Middle frontal gyrus (tissue), 1 donor: ENCODE measurements at regions not wholly inside any gene's neighbourhood (a gene's known extent, or its start where the extent isn't known, plus 50 kb on each side); places are given as distances from the start of the nearest gene placed in this dataset.

Source experiments
- DNase-seq: peaks from one replicate; pipeline ENCODE4 v3.0.0-alpha.2; 2015; ENCODE audit warnings: low spot score; ENCODE audit errors: extremely low spot score

GRCh38 chr22:49332691-49333090, 495.0 kb downstream of the BRD1 start:
- no peak for DNase-seq

- DNase-seq = no peak
These were observed 495.8 kb downstream of the BRD1 start for GRCh38 chr22:49331878-49332277.

- no peak for DNase-seq
These were observed 496.4 kb downstream of the BRD1 start for GRCh38 chr22:49331223-49331815.

GRCh38 chr22:49330421-49331222, 497.1 kb downstream of the BRD1 start:
- DNase-seq = no peak

GRCh38 chr22:49329636-49330035, 498.0 kb downstream of the BRD1 start:
- no peak for DNase-seq

GRCh38 chr22:49328630-49329405, 498.9 kb downstream of the BRD1 start:
- DNase-seq = no peak

GRCh38 chr22:49328118-49328475, 499.6 kb downstream of the BRD1 start:
- DNase-seq = no peak

GRCh38 chr22:49327411-49328117, 500.1 kb downstream of the BRD1 start:
- DNase-seq = no peak

GRCh38 chr22:49326558-49326957, 501.1 kb downstream of the BRD1 start:
- DNase-seq = no peak

GRCh38 chr22:49325531-49326395, 501.9 kb downstream of the BRD1 start:
- no peak for DNase-seq

- no peak for DNase-seq
These were observed 502.9 kb downstream of the BRD1 start for GRCh38 chr22:49324527-49325491.

- DNase-seq = no peak
These were observed 503.8 kb downstream of the BRD1 start for GRCh38 chr22:49323751-49324415.

GRCh38 chr22:49322861-49323622, 504.6 kb downstream of the BRD1 start:
- DNase-seq = no peak

- DNase-seq = no peak
These were observed 505.4 kb downstream of the BRD1 start for GRCh38 chr22:49322231-49322630.

- DNase-seq = peak; percentile 4
These were observed 506.1 kb downstream of the BRD1 start for GRCh38 chr22:49321477-49322055.

GRCh38 chr22:49320714-49321476, 506.8 kb downstream of the BRD1 start:
- DNase-seq = no peak

- no peak for DNase-seq
These were observed 510.3 kb downstream of the BRD1 start for GRCh38 chr22:49317369-49317768.
